GM12873 (cell line): ENCODE measurements at regions not wholly inside any gene's neighbourhood (a gene's known extent, or its start where the extent isn't known, plus 50 kb on each side); places are given as distances from the start of the nearest gene placed in this dataset.

Source experiments
- TF ChIP-seq, protein P1 (sequence below): IDR thresholded peaks from 2 replicates; pipeline ENCODE4 v1.5.1; 2012; ENCODE audit warnings: low read depth, mild to moderate bottlenecking, moderate library complexity, low read length, control low read depth; ENCODE audit not compliant: insufficient read depth; ENCODE audit errors: missing control alignments

DNA sequence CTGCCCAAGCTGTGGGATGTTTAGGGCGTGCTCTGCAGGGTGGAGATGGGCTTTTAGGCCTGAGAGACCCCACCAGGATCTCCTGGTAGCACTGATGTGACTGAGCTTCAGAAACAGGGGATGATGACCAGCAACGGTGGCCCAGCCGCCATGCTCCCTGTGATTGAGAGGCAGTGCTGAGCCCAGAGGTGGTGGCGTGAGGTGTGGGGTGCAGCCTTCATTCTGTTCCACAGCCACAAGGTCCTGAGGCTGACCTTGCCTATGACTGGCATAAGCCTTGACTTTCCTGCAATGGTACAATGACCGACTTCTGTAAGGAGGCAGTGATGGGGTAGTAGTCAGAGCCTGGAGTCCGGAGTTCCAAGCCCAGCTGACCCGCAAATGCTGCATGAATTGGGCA is 263.3 kb downstream of the TSN start:
- TF ChIP-seq, protein P1, sequence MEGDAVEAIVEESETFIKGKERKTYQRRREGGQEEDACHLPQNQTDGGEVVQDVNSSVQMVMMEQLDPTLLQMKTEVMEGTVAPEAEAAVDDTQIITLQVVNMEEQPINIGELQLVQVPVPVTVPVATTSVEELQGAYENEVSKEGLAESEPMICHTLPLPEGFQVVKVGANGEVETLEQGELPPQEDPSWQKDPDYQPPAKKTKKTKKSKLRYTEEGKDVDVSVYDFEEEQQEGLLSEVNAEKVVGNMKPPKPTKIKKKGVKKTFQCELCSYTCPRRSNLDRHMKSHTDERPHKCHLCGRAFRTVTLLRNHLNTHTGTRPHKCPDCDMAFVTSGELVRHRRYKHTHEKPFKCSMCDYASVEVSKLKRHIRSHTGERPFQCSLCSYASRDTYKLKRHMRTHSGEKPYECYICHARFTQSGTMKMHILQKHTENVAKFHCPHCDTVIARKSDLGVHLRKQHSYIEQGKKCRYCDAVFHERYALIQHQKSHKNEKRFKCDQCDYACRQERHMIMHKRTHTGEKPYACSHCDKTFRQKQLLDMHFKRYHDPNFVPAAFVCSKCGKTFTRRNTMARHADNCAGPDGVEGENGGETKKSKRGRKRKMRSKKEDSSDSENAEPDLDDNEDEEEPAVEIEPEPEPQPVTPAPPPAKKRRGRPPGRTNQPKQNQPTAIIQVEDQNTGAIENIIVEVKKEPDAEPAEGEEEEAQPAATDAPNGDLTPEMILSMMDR: no peak

DNA sequence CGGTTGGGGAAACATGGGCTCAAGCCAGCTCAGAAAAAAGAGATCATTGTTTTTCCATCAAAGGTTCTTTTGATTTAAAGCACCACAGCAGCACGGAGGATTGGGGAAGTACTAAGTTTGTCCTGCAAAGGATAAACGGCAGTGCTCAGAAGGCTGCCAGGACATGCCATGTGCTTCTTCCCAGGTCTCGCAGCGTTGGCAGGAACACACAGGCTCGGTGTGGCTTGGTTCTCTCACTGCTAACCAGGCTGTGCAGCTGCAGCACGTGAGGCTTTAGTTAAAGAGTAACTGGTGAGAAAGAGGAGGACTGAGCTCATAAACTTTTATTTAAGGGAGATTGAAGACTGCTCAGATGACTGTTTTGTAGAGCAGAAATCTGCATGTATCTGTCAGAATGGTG is 264.3 kb downstream of the TSN start:
- TF ChIP-seq, protein P1: no peak

DNA sequence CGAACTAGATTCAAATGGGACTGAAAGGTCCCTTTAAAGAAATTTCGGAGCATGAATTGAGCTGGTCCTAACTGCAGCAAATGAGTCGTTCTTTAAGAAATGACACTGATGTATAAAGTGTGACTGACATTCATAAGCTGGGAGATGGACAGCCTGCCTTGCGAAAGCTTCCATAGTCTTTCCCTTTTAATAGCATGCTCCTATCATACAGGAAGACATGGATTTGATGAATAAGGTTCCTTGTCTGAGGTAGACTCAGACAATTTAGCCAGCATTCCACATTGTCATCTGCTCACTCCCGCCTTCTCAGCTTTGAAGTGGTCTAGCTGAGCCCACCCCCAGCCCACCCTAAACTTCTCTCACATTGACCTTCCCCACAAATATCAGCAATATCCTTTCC is 264.9 kb downstream of the TSN start:
- TF ChIP-seq, protein P1: no peak

DNA sequence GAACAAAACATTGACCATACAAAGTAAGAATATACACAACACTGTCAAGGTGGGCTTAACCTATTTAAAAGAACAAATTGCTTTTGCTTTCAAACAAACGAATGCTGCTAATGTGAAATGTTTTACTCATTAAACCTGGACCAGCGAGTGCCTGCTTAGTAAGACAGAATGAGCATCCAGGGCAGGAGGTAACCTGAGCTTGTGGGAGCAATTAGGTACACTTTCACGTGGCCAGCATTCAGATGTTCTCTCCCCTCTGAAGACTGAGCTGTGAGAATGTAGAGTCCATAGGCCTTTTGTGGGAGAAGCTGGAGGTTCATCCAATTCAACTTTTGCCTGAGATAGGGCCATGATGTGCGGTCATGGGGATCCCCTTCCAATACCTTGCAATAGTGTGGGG is 266.5 kb downstream of the TSN start:
- TF ChIP-seq, protein P1: no peak

DNA sequence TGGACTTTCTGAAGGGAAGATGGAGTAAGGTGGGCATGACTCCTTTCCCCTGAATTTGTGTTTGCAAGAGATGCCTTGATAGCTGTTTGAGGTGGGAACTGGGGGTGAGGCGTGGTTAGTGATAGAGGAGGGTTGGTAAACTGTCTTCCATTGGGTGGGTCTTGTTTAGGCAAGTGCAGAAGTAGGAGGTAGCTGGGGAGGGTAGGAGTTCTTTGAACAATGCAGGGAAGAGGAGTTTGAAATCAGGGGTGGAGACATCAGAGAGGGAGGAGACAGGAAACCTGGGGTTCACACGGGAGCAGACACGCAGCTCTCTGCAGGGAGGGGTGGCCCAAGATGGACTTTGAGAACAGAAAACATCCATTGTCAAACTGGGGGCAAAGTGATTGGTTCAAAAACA is 267.1 kb downstream of the TSN start:
- TF ChIP-seq, protein P1: no peak

DNA sequence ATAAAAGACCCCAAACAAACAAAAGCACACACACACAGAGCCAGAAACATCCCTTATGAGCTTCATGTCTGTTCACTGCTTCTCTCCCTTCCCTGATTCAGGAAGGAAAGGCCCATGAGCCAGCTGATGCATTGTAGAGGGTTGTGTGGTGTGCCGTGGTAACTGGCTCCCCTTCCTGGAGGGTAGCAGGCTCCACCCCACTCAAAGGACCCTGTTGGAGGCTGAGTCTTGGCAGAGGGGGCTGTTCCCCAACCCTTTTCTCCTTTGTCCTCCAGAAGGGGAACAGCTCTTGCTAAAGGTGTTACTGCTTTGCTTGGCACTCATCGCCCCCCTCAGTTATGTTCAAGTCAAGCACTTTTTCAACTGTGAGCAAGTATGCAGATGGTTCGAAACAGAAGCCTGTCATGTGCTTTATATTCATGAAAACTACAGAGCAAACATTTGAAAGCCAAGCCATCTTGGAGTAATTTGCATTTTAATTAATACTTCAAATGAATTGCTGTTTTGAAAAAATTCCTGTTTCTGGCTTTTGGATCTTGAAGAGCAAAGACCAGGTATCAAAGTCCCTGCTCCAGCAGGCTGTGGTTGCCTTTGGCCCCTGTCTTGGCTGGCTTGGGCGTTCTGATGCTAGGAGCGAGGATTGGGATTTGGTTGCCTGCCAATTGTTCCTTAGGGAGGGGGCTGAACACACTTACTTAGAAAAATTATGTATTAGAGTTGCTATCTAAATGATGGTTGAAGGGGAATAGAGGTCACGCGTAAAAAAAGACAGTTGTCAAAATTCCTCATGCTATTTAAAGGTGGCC is 267.8 kb downstream of the TSN start:
- TF ChIP-seq, protein P1: no peak

DNA sequence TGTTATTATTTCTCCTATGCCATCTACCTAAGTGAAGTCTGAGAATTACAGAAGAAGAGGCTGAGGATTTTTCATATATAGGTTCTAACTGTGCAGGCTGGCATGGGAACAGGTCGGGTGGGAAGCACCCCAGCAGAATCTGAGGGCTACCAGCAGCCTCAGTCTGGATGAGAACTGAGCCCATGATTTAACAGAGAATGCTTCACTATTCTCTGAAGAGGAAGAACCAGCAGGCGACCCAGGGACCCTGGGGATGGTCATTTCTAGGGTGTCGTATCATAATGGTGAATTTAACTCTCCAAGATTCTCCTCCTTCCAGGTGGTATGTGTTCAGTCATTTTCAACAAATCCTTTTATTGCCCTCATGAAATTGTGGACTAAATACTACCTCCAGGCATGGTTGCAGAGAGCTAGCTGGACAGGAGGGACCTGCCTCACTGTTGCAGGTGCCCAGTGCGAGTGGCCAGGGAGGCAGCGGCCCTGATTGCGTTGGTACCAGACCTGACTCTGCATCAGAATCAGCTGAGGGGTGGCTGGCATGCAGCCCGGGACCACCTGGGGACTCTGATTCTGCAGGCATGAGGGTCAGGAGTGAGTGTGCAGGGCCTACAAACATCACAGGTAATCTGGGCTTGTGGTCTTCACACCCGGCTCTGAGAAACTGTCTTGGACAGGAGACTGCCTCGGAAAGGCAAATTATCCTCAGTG is 272.2 kb downstream of the TSN start:
- TF ChIP-seq, protein P1: no peak
